ENCODE measurements at regions not wholly inside any gene's neighbourhood (a gene's known extent, or its start where the extent isn't known, plus 50 kb on each side); places are given as distances from the start of the nearest gene placed in this dataset.
"Not testable (repeated sequence)": the region's sequence is repeated elsewhere in the genome, so short reads cannot be mapped to it uniquely, and the experiment has no call there.

DNA sequence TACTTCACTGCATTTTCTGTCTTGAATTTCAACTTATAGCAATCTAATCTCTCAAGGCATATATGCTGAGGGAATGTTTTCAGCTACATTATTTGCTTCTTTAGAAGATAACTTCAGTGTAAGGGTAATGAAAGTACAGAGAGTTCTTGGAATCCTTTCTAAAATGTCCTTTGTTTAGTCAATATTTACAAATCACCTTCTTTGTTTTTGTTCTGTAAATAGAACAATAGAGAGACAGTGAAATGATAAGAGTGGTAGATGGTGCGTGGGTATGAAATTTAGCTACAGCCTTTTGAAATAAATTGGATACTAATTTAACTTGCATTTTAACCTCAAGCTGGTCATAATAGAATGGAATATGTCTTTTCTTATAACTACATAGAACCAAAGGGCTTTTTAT, 171.1 kb upstream of the MARCKS start:
- Histone ChIP-seq H3K4me2 (ENCODE audit: low read depth, low read length, poor library complexity, severe bottlenecking) (no peak overlapping the region), H3K4me3 (ENCODE audit: low read length) (no peak overlapping the region), H4K20me1 (ENCODE audit: insufficient read depth, low read depth, low read length) (no peaks in the 10 kb centered on the region), H3K36me3 (ENCODE audit: insufficient read depth, low read length) (no peaks in the 10 kb centered on the region), H3K4me1 (ENCODE audit: low read length) (no peaks in the 10 kb centered on the region), H3K27me3 (ENCODE audit: low read length) (no peaks in the 10 kb centered on the region), H3K9me2 (replicated peaks; ENCODE audit: insufficient read depth, low read length) (no peaks in the 10 kb centered on the region), H3K9me3 (ENCODE audit: low read length) (no peaks in the 10 kb centered on the region), H3K27ac (ENCODE audit: low read length) (no peak overlapping the region), H3K79me2 (ENCODE audit: low read length) (no peaks in the 10 kb centered on the region), H3K9ac (ENCODE audit: low read length) (no peak overlapping the region), H2AFZ (ENCODE audit: low read length) (no peak overlapping the region)
- no peak for DNase-seq

DNA sequence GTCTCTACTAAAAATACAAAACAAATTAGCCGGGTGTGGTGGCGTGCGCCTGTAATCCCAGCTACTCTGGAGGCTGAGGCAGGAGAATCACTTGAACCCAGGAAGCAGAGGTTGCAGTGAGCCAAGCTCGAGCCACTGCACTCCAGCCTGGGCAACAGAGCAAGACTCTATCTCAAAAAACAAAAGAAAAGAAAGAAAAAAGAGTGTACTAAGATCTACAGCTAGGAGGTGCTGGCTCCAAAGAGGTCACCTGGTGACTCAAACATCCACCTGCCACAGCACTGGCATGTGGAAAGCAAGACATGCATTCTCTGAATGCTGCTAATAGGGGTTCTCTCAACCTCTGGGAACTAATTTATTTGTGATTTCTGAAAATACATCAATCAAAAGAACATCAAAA, 167.5 kb upstream of the MARCKS start:
- not testable (repeated sequence) for H4K20me1 ChIP-seq (ENCODE audit: insufficient read depth, low read depth, low read length); DNase-seq

DNA sequence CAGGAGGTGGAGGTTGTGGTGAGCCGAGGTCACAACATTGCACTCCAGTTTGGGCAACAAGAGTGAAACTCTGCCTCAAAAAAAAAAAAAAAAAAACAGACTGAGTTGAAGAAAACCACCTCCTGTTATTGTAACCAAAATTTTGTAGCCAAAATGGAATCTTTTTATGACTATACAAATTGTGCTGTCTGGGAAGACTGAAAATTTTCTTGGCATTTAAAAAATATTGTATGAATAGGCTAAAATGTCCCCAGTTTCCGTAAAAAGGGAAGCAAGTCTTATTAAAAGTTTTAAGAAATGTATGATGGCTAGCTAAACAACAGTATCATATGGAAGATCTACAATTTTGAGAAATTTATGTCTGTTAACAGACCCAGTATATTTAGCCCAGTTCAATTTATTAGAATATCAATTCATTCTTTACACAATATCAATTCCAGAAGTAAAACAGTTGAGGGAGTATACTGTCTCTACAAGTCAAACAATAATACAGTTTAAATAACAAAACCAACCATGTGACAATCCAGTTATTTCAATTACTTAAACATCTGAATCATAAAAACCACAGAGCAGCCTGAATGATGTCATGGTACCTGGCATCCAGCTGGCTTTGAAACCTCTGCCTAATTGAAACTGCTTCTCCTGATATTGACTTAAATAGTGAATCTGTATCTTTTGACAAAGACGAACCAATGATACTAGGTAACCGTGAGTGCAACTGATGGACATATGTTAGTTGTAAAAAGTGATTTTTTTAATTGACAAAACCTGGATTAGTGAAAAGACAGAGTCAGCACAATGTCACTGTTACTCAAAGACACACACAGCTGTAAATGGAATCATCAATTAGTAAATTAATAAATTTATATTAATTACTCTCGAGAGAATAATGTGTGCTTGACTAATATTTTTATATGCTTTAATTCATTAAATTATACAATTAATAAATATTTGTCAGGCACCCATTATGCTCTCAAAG, 166.6 kb upstream of the MARCKS start:
- no peaks in the 10 kb centered on the region for H4K20me1 ChIP-seq (ENCODE audit: insufficient read depth, low read depth, low read length)

More for the DNA sequence above, 167.5 kb upstream of the MARCKS start:
- not testable (repeated sequence) for H3K9me3 ChIP-seq (ENCODE audit: low read length); H3K27me3 ChIP-seq (ENCODE audit: low read length); H3K9ac ChIP-seq (ENCODE audit: low read length); H3K36me3 ChIP-seq (ENCODE audit: insufficient read depth, low read length); H3K4me3 ChIP-seq (ENCODE audit: low read length); H3K4me2 ChIP-seq (ENCODE audit: low read depth, low read length, poor library complexity, severe bottlenecking); H3K9me2 ChIP-seq (replicated peaks; ENCODE audit: insufficient read depth, low read length); H3K79me2 ChIP-seq (ENCODE audit: low read length); H2AFZ ChIP-seq (ENCODE audit: low read length); H3K4me1 ChIP-seq (ENCODE audit: low read length); H3K27ac ChIP-seq (ENCODE audit: low read length)

DNA sequence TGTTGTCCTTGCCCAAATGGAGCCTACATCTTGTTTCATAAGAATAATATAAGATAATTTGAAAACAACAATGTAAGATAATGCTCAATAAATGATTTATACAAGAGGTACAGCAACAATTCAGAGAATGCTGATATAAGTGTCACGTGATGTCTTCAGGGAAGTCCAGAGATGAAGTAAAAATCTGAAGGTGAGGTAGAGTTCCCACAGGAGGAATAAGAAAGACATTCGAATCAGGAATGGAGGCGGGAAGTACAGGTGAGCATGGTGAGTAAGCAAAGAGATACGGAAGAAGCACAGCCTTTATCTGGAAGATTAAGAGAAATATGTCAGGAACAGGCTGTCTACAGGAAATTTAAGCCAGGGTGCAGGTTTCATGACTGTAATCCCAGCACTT, 165.9 kb upstream of the MARCKS start:
- no peak overlapping the region for H3K27ac ChIP-seq (ENCODE audit: low read length)
- H3K9me3 ChIP-seq (ENCODE audit: low read length), result no peaks in the 10 kb centered on the region
- H3K4me2 ChIP-seq (ENCODE audit: low read depth, low read length, poor library complexity, severe bottlenecking), result no peak overlapping the region
- no peaks in the 10 kb centered on the region for H4K20me1 ChIP-seq (ENCODE audit: insufficient read depth, low read depth, low read length)
- no peak overlapping the region for H2AFZ ChIP-seq (ENCODE audit: low read length)
- H3K79me2 ChIP-seq (ENCODE audit: low read length), result no peaks in the 10 kb centered on the region
- H3K9me2 ChIP-seq (replicated peaks; ENCODE audit: insufficient read depth, low read length), result no peaks in the 10 kb centered on the region
- no peak for DNase-seq
- no peaks in the 10 kb centered on the region for H3K36me3 ChIP-seq (ENCODE audit: insufficient read depth, low read length)
- H3K4me1 ChIP-seq (ENCODE audit: low read length), result no peaks in the 10 kb centered on the region
- no peaks in the 10 kb centered on the region for H3K27me3 ChIP-seq (ENCODE audit: low read length)
- H3K4me3 ChIP-seq (ENCODE audit: low read length), result no peak overlapping the region
- no peak overlapping the region for H3K9ac ChIP-seq (ENCODE audit: low read length)

More for the DNA sequence above, 166.6 kb upstream of the MARCKS start:
- Histone ChIP-seq H3K27me3 (ENCODE audit: low read length) (no peaks in the 10 kb centered on the region), H3K27ac (ENCODE audit: low read length) (no peak overlapping the region), H3K4me1 (ENCODE audit: low read length) (no peaks in the 10 kb centered on the region), H3K36me3 (ENCODE audit: insufficient read depth, low read length) (no peaks in the 10 kb centered on the region), H3K9me3 (ENCODE audit: low read length) (no peaks in the 10 kb centered on the region), H3K4me3 (ENCODE audit: low read length) (no peak overlapping the region), H2AFZ (ENCODE audit: low read length) (no peak overlapping the region), H3K9ac (ENCODE audit: low read length) (no peak overlapping the region), H3K9me2 (replicated peaks; ENCODE audit: insufficient read depth, low read length) (no peaks in the 10 kb centered on the region), H3K79me2 (ENCODE audit: low read length) (no peaks in the 10 kb centered on the region), H3K4me2 (ENCODE audit: low read depth, low read length, poor library complexity, severe bottlenecking) (no peak overlapping the region)
- DNase-seq, result no peak

DNA sequence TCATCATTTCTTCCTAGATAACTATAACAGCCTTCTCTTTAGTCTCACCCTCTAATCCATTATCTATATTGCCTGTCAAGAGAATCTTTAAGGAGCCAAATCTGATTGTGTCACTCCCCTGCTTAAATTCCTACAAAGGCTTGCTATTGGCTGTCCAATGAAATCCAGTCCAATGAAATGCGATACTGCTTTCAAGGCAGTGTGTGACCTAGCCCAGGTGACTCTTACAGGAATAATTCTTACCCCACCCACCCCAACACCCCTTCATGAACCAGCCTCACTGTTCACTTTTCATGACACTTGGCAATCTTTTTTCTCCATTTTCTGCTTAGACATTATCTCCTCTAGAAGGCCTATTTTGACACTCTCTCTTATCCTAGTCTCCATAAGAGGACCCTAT, 163.3 kb upstream of the MARCKS start:
- Histone ChIP-seq H3K27me3 (ENCODE audit: low read length) (no peaks in the 10 kb centered on the region), H3K4me1 (ENCODE audit: low read length) (no peaks in the 10 kb centered on the region), H3K9ac (ENCODE audit: low read length) (no peak overlapping the region), H3K9me3 (ENCODE audit: low read length) (no peaks in the 10 kb centered on the region), H2AFZ (ENCODE audit: low read length) (no peak overlapping the region), H3K79me2 (ENCODE audit: low read length) (no peaks in the 10 kb centered on the region), H3K27ac (ENCODE audit: low read length) (no peak overlapping the region), H3K4me3 (ENCODE audit: low read length) (no peak overlapping the region), H3K36me3 (ENCODE audit: insufficient read depth, low read length) (no peaks in the 10 kb centered on the region), H4K20me1 (ENCODE audit: insufficient read depth, low read depth, low read length) (no peaks in the 10 kb centered on the region), H3K4me2 (ENCODE audit: low read depth, low read length, poor library complexity, severe bottlenecking) (no peak overlapping the region), H3K9me2 (replicated peaks; ENCODE audit: insufficient read depth, low read length) (no peaks in the 10 kb centered on the region)
- no peak for DNase-seq

DNA sequence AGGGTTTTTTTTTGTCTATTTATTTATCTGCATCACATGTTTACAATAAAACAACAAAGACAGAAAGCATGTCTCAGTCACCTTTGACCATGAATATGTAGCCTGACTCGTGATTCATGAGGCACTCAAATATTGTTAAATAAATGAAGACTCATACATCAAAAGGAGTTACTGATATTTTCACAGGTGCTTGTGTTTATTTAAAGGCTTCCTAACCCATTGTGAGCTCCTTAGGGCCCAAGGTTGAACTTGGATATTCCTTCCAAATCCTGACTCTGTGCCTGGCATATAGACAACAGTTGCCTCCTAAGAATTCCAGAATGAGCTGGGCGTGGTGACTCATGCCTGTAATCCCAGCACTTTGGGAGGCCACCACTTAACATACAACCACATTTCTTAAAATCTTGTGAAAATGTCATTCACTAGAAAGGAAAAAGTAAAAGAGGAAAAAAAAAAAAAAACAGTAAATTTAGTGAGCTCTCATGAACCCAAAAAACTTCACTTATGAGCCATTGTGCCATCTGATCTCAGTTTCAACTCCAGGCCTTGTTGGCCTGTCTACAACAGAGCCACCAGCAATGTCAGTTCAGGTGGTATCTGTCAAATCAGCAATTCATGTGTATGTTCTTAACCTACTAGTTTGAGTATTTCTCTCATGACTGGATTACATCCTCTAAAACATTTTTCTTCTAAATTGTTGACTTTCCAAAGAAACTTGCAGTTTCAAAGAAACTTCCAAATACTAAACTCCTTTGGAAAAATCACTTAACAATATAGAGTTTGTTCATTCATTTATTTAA, 162.7 kb upstream of the MARCKS start:
- Histone ChIP-seq H3K79me2 (ENCODE audit: low read length) (no peaks in the 10 kb centered on the region), H3K36me3 (ENCODE audit: insufficient read depth, low read length) (no peaks in the 10 kb centered on the region), H3K9me2 (replicated peaks; ENCODE audit: insufficient read depth, low read length) (no peaks in the 10 kb centered on the region), H3K27ac (ENCODE audit: low read length) (no peak overlapping the region), H3K4me2 (ENCODE audit: low read depth, low read length, poor library complexity, severe bottlenecking) (no peak overlapping the region), H3K9ac (ENCODE audit: low read length) (no peak overlapping the region), H3K4me1 (ENCODE audit: low read length) (no peaks in the 10 kb centered on the region), H3K9me3 (ENCODE audit: low read length) (no peaks in the 10 kb centered on the region), H3K27me3 (ENCODE audit: low read length) (no peaks in the 10 kb centered on the region), H2AFZ (ENCODE audit: low read length) (no peak overlapping the region), H4K20me1 (ENCODE audit: insufficient read depth, low read depth, low read length) (no peaks in the 10 kb centered on the region), H3K4me3 (ENCODE audit: low read length) (no peak overlapping the region)
- DNase-seq, result no peak

DNA sequence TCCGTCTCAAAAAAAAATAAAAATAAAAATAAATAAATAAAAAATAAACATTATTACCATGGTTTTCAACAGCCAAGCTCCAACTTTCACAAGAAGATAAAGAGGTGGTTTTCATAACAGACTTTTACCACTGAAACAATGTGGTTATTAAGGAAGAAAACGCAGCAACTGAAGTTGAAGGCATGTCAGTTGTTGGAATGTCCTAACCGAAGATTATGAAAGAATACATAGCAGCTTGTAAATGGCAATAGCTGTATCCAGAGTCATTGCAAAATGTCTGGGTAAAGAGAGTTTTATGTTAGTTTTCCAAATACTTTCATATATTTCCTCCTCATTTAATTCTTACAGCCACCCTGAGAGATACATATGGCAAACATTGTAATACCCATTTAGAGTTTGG, 161.6 kb upstream of the MARCKS start:
- H3K79me2 ChIP-seq (ENCODE audit: low read length), result no peaks in the 10 kb centered on the region
- no peaks in the 10 kb centered on the region for H3K9me3 ChIP-seq (ENCODE audit: low read length)
- H3K27ac ChIP-seq (ENCODE audit: low read length), result no peak overlapping the region
- no peaks in the 10 kb centered on the region for H3K9me2 ChIP-seq (replicated peaks; ENCODE audit: insufficient read depth, low read length)
- no peak overlapping the region for H3K9ac ChIP-seq (ENCODE audit: low read length)
- no peak overlapping the region for H3K4me2 ChIP-seq (ENCODE audit: low read depth, low read length, poor library complexity, severe bottlenecking)
- H3K4me1 ChIP-seq (ENCODE audit: low read length), result no peaks in the 10 kb centered on the region
- no peaks in the 10 kb centered on the region for H3K27me3 ChIP-seq (ENCODE audit: low read length)
- no peaks in the 10 kb centered on the region for H3K36me3 ChIP-seq (ENCODE audit: insufficient read depth, low read length)
- no peak overlapping the region for H3K4me3 ChIP-seq (ENCODE audit: low read length)
- H2AFZ ChIP-seq (ENCODE audit: low read length), result no peak overlapping the region
- no peak for DNase-seq
- no peaks in the 10 kb centered on the region for H4K20me1 ChIP-seq (ENCODE audit: insufficient read depth, low read depth, low read length)

DNA sequence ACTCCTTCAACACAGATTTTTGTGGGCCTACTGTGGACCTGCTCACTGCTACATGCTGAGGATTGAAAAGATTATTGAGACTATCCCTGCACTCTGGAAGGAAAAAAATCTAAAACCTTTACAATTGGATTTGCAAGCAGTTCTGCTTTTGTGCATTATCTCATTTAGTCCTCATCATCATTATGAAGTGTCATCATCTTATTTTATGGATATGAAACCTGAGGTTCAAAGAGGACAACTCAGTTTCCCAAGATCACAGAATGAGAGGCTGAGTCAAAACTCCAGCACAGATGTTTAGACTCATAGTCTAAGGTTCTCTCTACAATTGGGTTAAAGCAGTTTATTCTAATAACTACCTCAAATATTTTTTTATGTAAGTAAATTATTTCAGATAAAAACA, 160.2 kb upstream of the MARCKS start:
- H4K20me1 ChIP-seq (ENCODE audit: insufficient read depth, low read depth, low read length), result no peaks in the 10 kb centered on the region
- no peaks in the 10 kb centered on the region for H3K9me2 ChIP-seq (replicated peaks; ENCODE audit: insufficient read depth, low read length)
- no peak overlapping the region for H2AFZ ChIP-seq (ENCODE audit: low read length)
- H3K4me2 ChIP-seq (ENCODE audit: low read depth, low read length, poor library complexity, severe bottlenecking), result no peak overlapping the region
- H3K36me3 ChIP-seq (ENCODE audit: insufficient read depth, low read length), result no peaks in the 10 kb centered on the region
- H3K9me3 ChIP-seq (ENCODE audit: low read length), result no peaks in the 10 kb centered on the region
- DNase-seq, result no peak
- no peak overlapping the region for H3K4me3 ChIP-seq (ENCODE audit: low read length)
- H3K79me2 ChIP-seq (ENCODE audit: low read length), result no peaks in the 10 kb centered on the region
- H3K27ac ChIP-seq (ENCODE audit: low read length), result no peak overlapping the region
- no peaks in the 10 kb centered on the region for H3K27me3 ChIP-seq (ENCODE audit: low read length)
- no peaks in the 10 kb centered on the region for H3K4me1 ChIP-seq (ENCODE audit: low read length)
- H3K9ac ChIP-seq (ENCODE audit: low read length), result no peak overlapping the region

All from Karpas-422 (cell line).